ENCODE measurements at regions not wholly inside any gene's neighbourhood (a gene's known extent, or its start where the extent isn't known, plus 50 kb on each side); places are given as distances from the start of the nearest gene placed in this dataset.

DNA sequence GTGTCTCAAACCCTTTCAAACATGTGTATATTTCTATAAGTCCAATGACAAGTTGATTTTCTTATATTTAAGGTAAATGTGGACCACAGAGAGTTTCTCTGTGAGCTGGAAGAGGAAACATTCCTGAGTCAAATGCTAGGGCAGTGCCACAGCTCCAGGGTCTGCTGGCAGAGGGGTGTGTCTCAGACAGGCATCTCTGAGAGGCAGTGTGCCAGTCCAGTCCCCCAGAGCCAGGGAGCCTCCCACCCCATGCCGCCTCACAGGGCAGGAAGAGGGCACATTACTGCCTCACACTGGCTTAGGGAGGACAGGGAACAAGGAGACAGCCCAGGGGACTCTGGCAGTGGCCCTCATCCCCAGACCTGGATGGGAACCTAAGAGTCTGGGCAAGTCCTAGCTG is 120.2 kb downstream of the TENT4A start:
- TF ChIP-seq, protein P1, sequence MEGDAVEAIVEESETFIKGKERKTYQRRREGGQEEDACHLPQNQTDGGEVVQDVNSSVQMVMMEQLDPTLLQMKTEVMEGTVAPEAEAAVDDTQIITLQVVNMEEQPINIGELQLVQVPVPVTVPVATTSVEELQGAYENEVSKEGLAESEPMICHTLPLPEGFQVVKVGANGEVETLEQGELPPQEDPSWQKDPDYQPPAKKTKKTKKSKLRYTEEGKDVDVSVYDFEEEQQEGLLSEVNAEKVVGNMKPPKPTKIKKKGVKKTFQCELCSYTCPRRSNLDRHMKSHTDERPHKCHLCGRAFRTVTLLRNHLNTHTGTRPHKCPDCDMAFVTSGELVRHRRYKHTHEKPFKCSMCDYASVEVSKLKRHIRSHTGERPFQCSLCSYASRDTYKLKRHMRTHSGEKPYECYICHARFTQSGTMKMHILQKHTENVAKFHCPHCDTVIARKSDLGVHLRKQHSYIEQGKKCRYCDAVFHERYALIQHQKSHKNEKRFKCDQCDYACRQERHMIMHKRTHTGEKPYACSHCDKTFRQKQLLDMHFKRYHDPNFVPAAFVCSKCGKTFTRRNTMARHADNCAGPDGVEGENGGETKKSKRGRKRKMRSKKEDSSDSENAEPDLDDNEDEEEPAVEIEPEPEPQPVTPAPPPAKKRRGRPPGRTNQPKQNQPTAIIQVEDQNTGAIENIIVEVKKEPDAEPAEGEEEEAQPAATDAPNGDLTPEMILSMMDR (IDR thresholded peaks at IDR 0.05): no peak
- TF ChIP-seq POLR2A (IDR thresholded peaks at IDR 0.05): no peak
- no peak for TF ChIP-seq POLR2AphosphoS5 (IDR thresholded peaks at IDR 0.05)

All from upper lobe of left lung (tissue), 4 donors.